SK-N-SH treated with all-trans-retinoic acid at 6 μM for 48 hours (cell line): ENCODE measurements at regions not wholly inside any gene's neighbourhood (a gene's known extent, or its start where the extent isn't known, plus 50 kb on each side); places are given as distances from the start of the nearest gene placed in this dataset.

ENCODE experiments used
- ATAC-seq: fragments of 200-7000 bp; cut with Tn5 transposase; 3 replicates; pipeline ENCODE4 v1.9.1; 2020; ENCODE audit warnings: mild to moderate bottlenecking, moderate library complexity
- ARNTL ChIP-seq: fragments of 450-650 bp; formaldehyde crosslinking; IDR thresholded peaks from 2 replicates; pipeline ENCODE4 v1.5.0; 2020; ENCODE audit warnings: low read depth, mild to moderate bottlenecking, moderate library complexity, borderline replicate concordance
- BACH2 ChIP-seq: fragments of 250-450 bp; sonication (Bioruptor Pico); IDR thresholded peaks from 2 replicates; pipeline ENCODE4 v1.9.0; 2021; ENCODE audit warnings: mild to moderate bottlenecking, borderline replicate concordance
- CREB5 ChIP-seq: fragments of 250-450 bp; sonication (Bioruptor Pico); IDR thresholded peaks from 2 replicates; pipeline ENCODE4 v1.5.1; 2020; ENCODE audit warnings: low read depth, mild to moderate bottlenecking, moderate library complexity
- CSDC2 ChIP-seq: fragments of 250-450 bp; sonication (Bioruptor Pico); IDR thresholded peaks from 2 replicates; pipeline ENCODE4 v1.5.0; 2020; ENCODE audit warnings: mild to moderate bottlenecking, moderate library complexity
- CSRNP3 ChIP-seq: fragments of 250-450 bp; sonication (Bioruptor Pico); IDR thresholded peaks from 2 replicates; pipeline ENCODE4 v1.5.1; 2021; ENCODE audit warnings: mild to moderate bottlenecking, moderate library complexity
- ESRRG ChIP-seq: fragments of 250-450 bp; sonication (Bioruptor Pico); IDR thresholded peaks from 2 replicates; pipeline ENCODE4 v1.6.1; 2021; ENCODE audit warnings: mild to moderate bottlenecking
- GLIS3 ChIP-seq: fragments of 250-450 bp; sonication (Bioruptor Pico); IDR thresholded peaks from 2 replicates; pipeline ENCODE4 v1.5.0; 2020; ENCODE audit warnings: mild to moderate bottlenecking, moderate library complexity
- OSR1 ChIP-seq: fragments of 250-450 bp; sonication (Bioruptor Pico); IDR thresholded peaks from 2 replicates; pipeline ENCODE4 v1.8.0; 2022; ENCODE audit warnings: moderate library complexity, mild to moderate bottlenecking, inconsistent platforms
- POU6F1 ChIP-seq: fragments of 250-450 bp; sonication (Bioruptor Pico); IDR thresholded peaks from 2 replicates; pipeline ENCODE4 v1.8.0; 2021; ENCODE audit warnings: low read depth, mild to moderate bottlenecking, moderate library complexity, borderline replicate concordance
- PPARA ChIP-seq: fragments of 250-450 bp; sonication (Bioruptor Pico); IDR thresholded peaks from 2 replicates; pipeline ENCODE4 v1.5.0; 2020; ENCODE audit warnings: mild to moderate bottlenecking, borderline replicate concordance
- RARB ChIP-seq: fragments of 250-450 bp; sonication (Bioruptor Pico); IDR thresholded peaks from 2 replicates; pipeline ENCODE4 v1.8.0; 2021; ENCODE audit warnings: mild to moderate bottlenecking, moderate library complexity
- TCF4 ChIP-seq: fragments of 250-450 bp; sonication (Bioruptor Pico); IDR thresholded peaks from 2 replicates; pipeline ENCODE4 v1.8.0; 2021; ENCODE audit warnings: mild to moderate bottlenecking, moderate library complexity, borderline replicate concordance
- TOX ChIP-seq: fragments of 250-450 bp; sonication (Bioruptor Pico); IDR thresholded peaks from 2 replicates; pipeline ENCODE4 v1.8.0; 2021; ENCODE audit warnings: mild to moderate bottlenecking, moderate library complexity, borderline replicate concordance
- TSHZ2 ChIP-seq: fragments of 250-450 bp; sonication (Bioruptor Pico); IDR thresholded peaks from 2 replicates; pipeline ENCODE4 v1.5.0; 2020; ENCODE audit warnings: mild to moderate bottlenecking, moderate library complexity
- ZFP3 ChIP-seq: fragments of 250-450 bp; sonication (Bioruptor Pico); IDR thresholded peaks from 2 replicates; pipeline ENCODE4 v1.5.0; 2020; ENCODE audit warnings: mild to moderate bottlenecking, moderate library complexity
- ZFP30 ChIP-seq: fragments of 450-650 bp; formaldehyde crosslinking; IDR thresholded peaks from 2 replicates; pipeline ENCODE4 v1.5.0; 2022; ENCODE audit warnings: mild to moderate bottlenecking, moderate library complexity
- ZNF565 ChIP-seq: fragments of 450-650 bp; formaldehyde crosslinking; conservative IDR thresholded peaks from 2 replicates; pipeline ENCODE4 v1.5.0; 2020; ENCODE audit warnings: low read depth, mild to moderate bottlenecking, moderate library complexity
- ZNF70 ChIP-seq: fragments of 450-650 bp; formaldehyde crosslinking; IDR thresholded peaks from 2 replicates; pipeline ENCODE4 v1.5.0; 2020; ENCODE audit warnings: mild to moderate bottlenecking, moderate library complexity
- ZNF8 ChIP-seq: fragments of 450-650 bp; formaldehyde crosslinking; IDR thresholded peaks from 2 replicates; pipeline ENCODE4 v1.5.0; 2020; ENCODE audit warnings: mild to moderate bottlenecking, moderate library complexity

GRCh38 chr13:77381059-77381458 lies 54.2 kb upstream of the MYCBP2 start (continued):
- no peak for TF ChIP-seq TSHZ2
- TF ChIP-seq GLIS3 (CRISPR knock-in tag) = no peak
- no peak for TF ChIP-seq PPARA (CRISPR knock-in tag)
- no peak for TF ChIP-seq ZNF8 (CRISPR knock-in tag)
- no peak for TF ChIP-seq CREB5 (CRISPR knock-in tag)

- ATAC-seq = no peak
Measured at GRCh38 chr13:77379508-77379907, 52.6 kb upstream of the MYCBP2 start.

GRCh38 chr13:77378662-77379061 lies 51.8 kb upstream of the MYCBP2 start:
- no peak for ATAC-seq
- TF ChIP-seq OSR1 (no peak), TSHZ2 (no peak), TOX (CRISPR knock-in tag) (no peak), TCF4 (CRISPR knock-in tag) (no peak), ZFP30 (no peak), CSDC2 (no peak), ARNTL (CRISPR knock-in tag) (no peak), ZNF8 (CRISPR knock-in tag) (no peak), POU6F1 (CRISPR knock-in tag) (no peak), ZFP3 (CRISPR knock-in tag) (no peak), CSRNP3 (no peak), GLIS3 (CRISPR knock-in tag) (no peak), ZNF70 (CRISPR knock-in tag) (no peak), ZNF565 (no peak), RARB (CRISPR knock-in tag) (no peak), PPARA (CRISPR knock-in tag) (no peak), BACH2 (no peak), CREB5 (CRISPR knock-in tag) (no peak), ESRRG (CRISPR knock-in tag) (no peak)

More at GRCh38 chr13:77379508-77379907, 52.6 kb upstream of the MYCBP2 start:
- no peak for TF ChIP-seq CSDC2
